ENCODE measurements at regions not wholly inside any gene's neighbourhood (a gene's known extent, or its start where the extent isn't known, plus 50 kb on each side); places are given as distances from the start of the nearest gene placed in this dataset.

GRCh38 chr2:516944-517343 is 160.3 kb downstream of the TMEM18 start:
- WGBS (ENCODE audit: insufficient coverage, low coverage, low lambda C conversion rate, missing lambda C conversion rate) = 66% methylated on average over 5 of the region's 5 CpGs
- no peak overlapping the region for H3K4me3 ChIP-seq
- H3K27ac ChIP-seq = no peak overlapping the region
- no peak for DNase-seq
- no peaks in the 10 kb centered on the region for H3K27me3 ChIP-seq
- no peaks in the 10 kb centered on the region for H3K4me1 ChIP-seq
- H3K9me3 ChIP-seq = no peaks in the 10 kb centered on the region
- TF ChIP-seq, protein P1, sequence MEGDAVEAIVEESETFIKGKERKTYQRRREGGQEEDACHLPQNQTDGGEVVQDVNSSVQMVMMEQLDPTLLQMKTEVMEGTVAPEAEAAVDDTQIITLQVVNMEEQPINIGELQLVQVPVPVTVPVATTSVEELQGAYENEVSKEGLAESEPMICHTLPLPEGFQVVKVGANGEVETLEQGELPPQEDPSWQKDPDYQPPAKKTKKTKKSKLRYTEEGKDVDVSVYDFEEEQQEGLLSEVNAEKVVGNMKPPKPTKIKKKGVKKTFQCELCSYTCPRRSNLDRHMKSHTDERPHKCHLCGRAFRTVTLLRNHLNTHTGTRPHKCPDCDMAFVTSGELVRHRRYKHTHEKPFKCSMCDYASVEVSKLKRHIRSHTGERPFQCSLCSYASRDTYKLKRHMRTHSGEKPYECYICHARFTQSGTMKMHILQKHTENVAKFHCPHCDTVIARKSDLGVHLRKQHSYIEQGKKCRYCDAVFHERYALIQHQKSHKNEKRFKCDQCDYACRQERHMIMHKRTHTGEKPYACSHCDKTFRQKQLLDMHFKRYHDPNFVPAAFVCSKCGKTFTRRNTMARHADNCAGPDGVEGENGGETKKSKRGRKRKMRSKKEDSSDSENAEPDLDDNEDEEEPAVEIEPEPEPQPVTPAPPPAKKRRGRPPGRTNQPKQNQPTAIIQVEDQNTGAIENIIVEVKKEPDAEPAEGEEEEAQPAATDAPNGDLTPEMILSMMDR (IDR thresholded peaks at IDR 0.05) = no peak
- TF ChIP-seq POLR2A (IDR thresholded peaks at IDR 0.05) = no peak
- ATAC-seq = no peak
- intact Hi-C loops (cut with DNase I) = no loop called here
- no peaks in the 10 kb centered on the region for H3K36me3 ChIP-seq

GRCh38 chr2:516131-516530 is 161.1 kb downstream of the TMEM18 start:
- H3K27ac ChIP-seq = no peak overlapping the region
- no peaks in the 10 kb centered on the region for H3K4me1 ChIP-seq
- no peaks in the 10 kb centered on the region for H3K36me3 ChIP-seq
- TF ChIP-seq POLR2A (IDR thresholded peaks at IDR 0.05) = no peak
- TF ChIP-seq, protein P1 (IDR thresholded peaks at IDR 0.05) = no peak
- ATAC-seq = no peak
- no peak for DNase-seq
- H3K4me3 ChIP-seq = no peak overlapping the region
- intact Hi-C loops (cut with DNase I) = no loop called here
- WGBS (ENCODE audit: insufficient coverage, low coverage, low lambda C conversion rate, missing lambda C conversion rate) = 60% methylated on average over 1 of the region's 7 CpGs
- H3K27me3 ChIP-seq = no peaks in the 10 kb centered on the region
- H3K9me3 ChIP-seq = no peaks in the 10 kb centered on the region

GRCh38 chr2:515441-516127 is 161.6 kb downstream of the TMEM18 start:
- Histone ChIP-seq H3K4me1 (no peaks in the 10 kb centered on the region), H3K36me3 (no peaks in the 10 kb centered on the region), H3K27ac (no peak overlapping the region), H3K4me3 (no peak overlapping the region), H3K27me3 (no peaks in the 10 kb centered on the region), H3K9me3 (no peaks in the 10 kb centered on the region)
- TF ChIP-seq POLR2A (IDR thresholded peaks at IDR 0.05) = no peak
- TF ChIP-seq, protein P1 (IDR thresholded peaks at IDR 0.05) = no peak
- intact Hi-C loops (cut with DNase I) = no loop called here
- DNase-seq (no peak), ATAC-seq (no peak)
- 48% methylated on average over 3 of the region's 3 CpGs for WGBS (ENCODE audit: insufficient coverage, low coverage, low lambda C conversion rate, missing lambda C conversion rate)

DNA sequence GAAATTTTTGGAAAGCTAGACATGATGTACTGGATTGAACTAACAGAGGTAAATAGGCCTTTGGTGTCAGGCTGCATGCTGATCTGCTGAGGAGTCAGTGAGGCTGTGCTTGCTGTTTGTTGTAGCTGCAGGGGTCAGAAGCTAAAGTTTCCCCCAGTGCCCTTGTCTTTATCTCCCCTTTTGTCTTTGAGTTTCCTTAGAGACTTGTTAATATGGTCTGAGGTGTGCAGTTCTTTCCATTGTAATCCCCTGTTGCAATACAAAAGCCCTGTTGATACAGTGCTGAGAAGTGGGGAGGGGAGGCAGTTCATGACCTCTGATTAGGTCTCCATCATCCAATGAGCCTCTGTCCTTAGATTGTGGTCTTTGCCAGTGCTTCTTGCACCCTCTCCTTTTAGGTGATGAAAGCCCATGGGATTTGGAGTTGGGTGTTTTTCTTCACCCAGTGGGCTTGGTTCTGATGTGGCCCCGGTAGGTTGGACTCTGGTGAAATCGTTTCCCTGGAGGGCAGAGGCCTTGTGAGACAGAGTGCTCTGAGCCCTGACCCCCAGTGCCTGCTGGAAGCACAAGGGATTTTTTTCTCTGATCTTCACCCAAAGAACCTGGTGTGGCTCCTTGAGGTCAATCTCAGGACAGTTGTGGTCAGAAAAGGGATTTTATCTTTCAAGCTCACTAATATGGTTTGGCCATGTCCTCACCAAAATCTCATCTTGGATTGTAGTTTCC is 163.1 kb downstream of the TMEM18 start:
- Histone ChIP-seq H3K4me3 (no peak overlapping the region), H3K4me1 (no peaks in the 10 kb centered on the region), H3K27ac (no peak overlapping the region), H3K9me3 (no peaks in the 10 kb centered on the region), H3K36me3 (no peaks in the 10 kb centered on the region), H3K27me3 (no peaks in the 10 kb centered on the region)
- intact Hi-C loops (cut with DNase I) = no loop called here
- 55% methylated on average over 2 of the region's 2 CpGs for WGBS (ENCODE audit: insufficient coverage, low coverage, low lambda C conversion rate, missing lambda C conversion rate)
- no peak for TF ChIP-seq POLR2A (IDR thresholded peaks at IDR 0.05)
- TF ChIP-seq, protein P1 (IDR thresholded peaks at IDR 0.05) = no peak
- ATAC-seq (no peak), DNase-seq (no peak)
